Mucosa of descending colon (tissue), 3 donors: ENCODE measurements at regions not wholly inside any gene's neighbourhood (a gene's known extent, or its start where the extent isn't known, plus 50 kb on each side); places are given as distances from the start of the nearest gene placed in this dataset.
A peak's percentile ranks its signal among the peaks of the same experiment; 100 is the strongest.

ENCODE experiments used
- ATAC-seq: fragments of 200-7000 bp; cut with Tn5 transposase; one replicate; pipeline ENCODE4 v1.9.1; 2020; ENCODE audit warnings: mild to moderate bottlenecking, moderate library complexity
- DNase-seq, 3 donors: peaks; one replicate each; pipeline ENCODE4 v3.0.0-alpha.2; 2020
- H3K36me3 ChIP-seq: fragments of 200-600 bp; one replicate; pipeline ENCODE4 v1.8.0; 2021; ENCODE audit warnings: low read depth, mild to moderate bottlenecking
- H3K4me1 ChIP-seq: fragments of 200-600 bp; one replicate; pipeline ENCODE4 v1.8.0; 2021; ENCODE audit warnings: low read depth, mild to moderate bottlenecking
- H3K4me3 ChIP-seq: fragments of 200-600 bp; one replicate; pipeline ENCODE4 v1.8.0; 2021; ENCODE audit warnings: mild to moderate bottlenecking
- H3K9me3 ChIP-seq: fragments of 200-600 bp; one replicate; pipeline ENCODE4 v1.8.0; 2021; ENCODE audit warnings: mild to moderate bottlenecking
- intact Hi-C, 2 donors: fragments of 100-400 bp; cut with DNase I in 1 of 2; cut with micrococcal nuclease in 1 of 2; formaldehyde crosslinking; loops; one replicate each; pipeline versions ENCODE4 v1.11.0 to v1.11.1; 2022; cut with DNase I, micrococcal nuclease
- TF ChIP-seq, protein P1 (sequence below): fragments of 200-600 bp; IDR thresholded peaks from one replicate; pipeline ENCODE4 v1.8.0; 2022; ENCODE audit warnings: antibody characterized with exemption, mild to moderate bottlenecking
- donor health status: DM: no; HTN: no; CAD: no; lungs with moderate emphysema.
- donor health status: DM: no; HTN: no; CAD: no.
- donor health status: DM: no; HTN: yes; CAD: no.

DNA sequence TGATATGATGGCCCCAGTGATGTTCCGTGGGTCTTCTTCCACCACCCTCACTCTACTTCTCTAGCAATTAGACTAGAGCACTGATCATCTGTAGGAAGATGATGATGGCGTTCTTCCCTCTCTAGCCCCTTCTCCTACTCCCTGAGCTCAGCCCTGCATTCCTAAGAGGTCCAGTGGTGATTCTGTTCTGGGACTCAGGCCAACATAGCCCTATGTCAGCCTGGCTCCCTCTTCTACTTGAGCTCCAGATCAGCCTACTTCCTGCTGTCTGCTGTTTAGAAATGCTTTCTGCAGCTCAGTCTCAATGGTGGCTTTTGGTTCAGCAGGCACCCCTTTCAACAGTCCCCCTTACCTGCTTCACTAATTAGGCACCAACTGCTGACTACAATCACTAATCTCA is 86.1 kb upstream of the ZBED5 start:
- peaks cover 6% of the 10 kb centered on the region for H3K4me1 ChIP-seq
- ATAC-seq (peak; percentile 25), DNase-seq (no peak)
- no peaks in the 10 kb centered on the region for H3K36me3 ChIP-seq
- intact Hi-C loops = loop anchor here in 1 of 2 donors (5.0 kb wide), 1 partner anchor 58 kb away; no protein-coding TSS in a partner anchor
- TF ChIP-seq, protein P1, sequence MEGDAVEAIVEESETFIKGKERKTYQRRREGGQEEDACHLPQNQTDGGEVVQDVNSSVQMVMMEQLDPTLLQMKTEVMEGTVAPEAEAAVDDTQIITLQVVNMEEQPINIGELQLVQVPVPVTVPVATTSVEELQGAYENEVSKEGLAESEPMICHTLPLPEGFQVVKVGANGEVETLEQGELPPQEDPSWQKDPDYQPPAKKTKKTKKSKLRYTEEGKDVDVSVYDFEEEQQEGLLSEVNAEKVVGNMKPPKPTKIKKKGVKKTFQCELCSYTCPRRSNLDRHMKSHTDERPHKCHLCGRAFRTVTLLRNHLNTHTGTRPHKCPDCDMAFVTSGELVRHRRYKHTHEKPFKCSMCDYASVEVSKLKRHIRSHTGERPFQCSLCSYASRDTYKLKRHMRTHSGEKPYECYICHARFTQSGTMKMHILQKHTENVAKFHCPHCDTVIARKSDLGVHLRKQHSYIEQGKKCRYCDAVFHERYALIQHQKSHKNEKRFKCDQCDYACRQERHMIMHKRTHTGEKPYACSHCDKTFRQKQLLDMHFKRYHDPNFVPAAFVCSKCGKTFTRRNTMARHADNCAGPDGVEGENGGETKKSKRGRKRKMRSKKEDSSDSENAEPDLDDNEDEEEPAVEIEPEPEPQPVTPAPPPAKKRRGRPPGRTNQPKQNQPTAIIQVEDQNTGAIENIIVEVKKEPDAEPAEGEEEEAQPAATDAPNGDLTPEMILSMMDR = no peak
- no peak overlapping the region for H3K4me3 ChIP-seq
- no peaks in the 10 kb centered on the region for H3K9me3 ChIP-seq

GRCh38 chr11:10942620-10943019 is 84.8 kb upstream of the ZBED5 start:
- H3K4me3 ChIP-seq = no peak overlapping the region
- no peaks in the 10 kb centered on the region for H3K36me3 ChIP-seq
- DNase-seq (no peak), ATAC-seq (no peak)
- intact Hi-C loops = loop anchor here in 1 of 2 donors (5.0 kb wide), 1 partner anchor 60 kb away; no protein-coding TSS in a partner anchor
- TF ChIP-seq, protein P1 = no peak
- H3K4me1 ChIP-seq = peaks cover 6% of the 10 kb centered on the region
- H3K9me3 ChIP-seq = no peaks in the 10 kb centered on the region

GRCh38 chr11:10941871-10942270 is 84.0 kb upstream of the ZBED5 start:
- Histone ChIP-seq H3K36me3 (no peaks in the 10 kb centered on the region), H3K4me3 (no peak overlapping the region), H3K4me1 (peaks cover 6% of the 10 kb centered on the region), H3K9me3 (no peaks in the 10 kb centered on the region)
- intact Hi-C loops = loop anchor here in 1 of 2 donors (5.0 kb wide), 1 partner anchor 60 kb away; no protein-coding TSS in a partner anchor
- no peak for DNase-seq
- TF ChIP-seq, protein P1 = no peak
- no peak for ATAC-seq

GRCh38 chr11:10941414-10941813 is 83.6 kb upstream of the ZBED5 start:
- ATAC-seq = no peak

DNA sequence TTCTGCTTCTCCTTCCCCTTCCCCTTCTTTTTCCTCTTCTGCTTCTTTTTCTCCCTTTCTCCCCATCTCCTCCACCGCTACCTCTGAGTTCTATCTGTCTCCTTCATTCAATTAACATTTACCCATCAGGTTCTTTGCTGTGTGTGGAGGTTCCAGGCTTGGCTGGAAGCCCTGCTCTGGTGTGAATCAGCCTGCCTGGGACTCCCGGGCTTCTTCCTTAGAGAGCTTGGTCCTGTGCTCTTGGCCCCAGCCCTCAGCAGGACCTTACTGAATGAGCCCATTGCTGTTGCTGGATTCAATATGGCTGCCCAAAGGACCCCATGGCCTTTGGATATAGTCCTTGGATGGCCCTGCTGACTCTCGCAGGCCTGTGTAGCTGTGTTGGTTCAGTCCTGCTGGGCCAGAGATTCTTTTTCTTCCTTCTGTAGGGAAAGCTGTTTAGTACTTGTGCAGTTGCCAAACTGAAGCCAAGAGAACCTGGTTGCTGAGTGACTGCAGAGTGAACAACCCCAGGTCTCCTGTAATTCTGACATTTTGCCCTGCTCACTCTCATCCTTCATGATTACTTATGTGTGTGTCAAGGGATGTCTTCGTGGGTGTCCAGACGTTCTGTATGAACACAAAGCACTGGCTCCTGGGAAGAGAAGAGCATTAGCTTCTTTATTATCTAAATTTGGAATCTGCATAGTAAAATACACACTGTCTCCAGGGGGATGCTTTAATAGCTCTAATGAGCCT is 81.0 kb upstream of the ZBED5 start:
- H3K4me1 ChIP-seq = peaks cover 8% of the 10 kb centered on the region
- TF ChIP-seq, protein P1 = no peak
- H3K36me3 ChIP-seq = no peaks in the 10 kb centered on the region
- no peak overlapping the region for H3K4me3 ChIP-seq
- no peaks in the 10 kb centered on the region for H3K9me3 ChIP-seq
- intact Hi-C loops = loop anchor here in 1 of 2 donors (10.0 kb wide), 1 partner anchor 134 kb away; the partner anchor contains the start of gene EIF4G2
- ATAC-seq (no peak), DNase-seq (no peak)

More at GRCh38 chr11:10941414-10941813, 83.6 kb upstream of the ZBED5 start:
- intact Hi-C loops = loop anchor here in 1 of 2 donors (5.0 kb wide), 1 partner anchor 61 kb away; no protein-coding TSS in a partner anchor
- TF ChIP-seq, protein P1 = no peak
- Histone ChIP-seq H3K36me3 (no peaks in the 10 kb centered on the region), H3K4me3 (no peak overlapping the region), H3K4me1 (peaks cover 6% of the 10 kb centered on the region), H3K9me3 (no peaks in the 10 kb centered on the region)
- DNase-seq = no peak
